WTC11 (cell line): ENCODE measurements at regions not wholly inside any gene's neighbourhood (a gene's known extent, or its start where the extent isn't known, plus 50 kb on each side); places are given as distances from the start of the nearest gene placed in this dataset.

ENCODE experiments used
- CREB1 ChIP-seq: sonication (generic); formaldehyde crosslinking; IDR thresholded peaks from 2 replicates; pipeline ENCODE4 v1.8.0; 2023; ENCODE audit warnings: mild to moderate bottlenecking, missing genetic modification reagents
- NR2C2 ChIP-seq: sonication (generic); formaldehyde crosslinking; IDR thresholded peaks from 2 replicates; pipeline ENCODE4 v1.8.0; 2022; ENCODE audit warnings: mild to moderate bottlenecking, missing genetic modification reagents
- ZNF121 ChIP-seq: sonication (generic); formaldehyde crosslinking; IDR thresholded peaks from 2 replicates; pipeline ENCODE4 v1.8.0; 2023; ENCODE audit warnings: missing genetic modification reagents
- ZNF396 ChIP-seq: fragments of 250-450 bp; sonication (Bioruptor Pico); IDR thresholded peaks from 2 replicates; pipeline ENCODE4 v1.8.0; 2021; ENCODE audit warnings: mild to moderate bottlenecking, moderate library complexity, borderline replicate concordance
- TF ChIP-seq, protein P1 (sequence below): fragments of 200-600 bp; IDR thresholded peaks from 2 replicates; pipeline ENCODE4 v1.8.0; 2022; ENCODE audit warnings: antibody characterized with exemption
- TF ChIP-seq, protein P2 (sequence below): sonication (generic); formaldehyde crosslinking; IDR thresholded peaks from 2 replicates; pipeline ENCODE4 v1.8.0; 2022; ENCODE audit warnings: mild to moderate bottlenecking, missing genetic modification reagents
- TF ChIP-seq, protein P3 (sequence below): sonication (generic); formaldehyde crosslinking; IDR thresholded peaks from 2 replicates; pipeline ENCODE4 v1.8.1; 2023; ENCODE audit warnings: mild to moderate bottlenecking, missing genetic modification reagents, borderline replicate concordance
- TF ChIP-seq, protein P4 (sequence below): sonication (generic); formaldehyde crosslinking; IDR thresholded peaks from 2 replicates; pipeline ENCODE4 v1.8.0; 2022; ENCODE audit warnings: mild to moderate bottlenecking, missing genetic modification reagents
- TF ChIP-seq, protein P5 (sequence below): fragments of 250-450 bp; sonication (Bioruptor Pico); conservative IDR thresholded peaks from 2 replicates; pipeline ENCODE4 v1.9.0; 2021; ENCODE audit warnings: mild to moderate bottlenecking
- TF ChIP-seq, protein P6 (sequence below): sonication (generic); formaldehyde crosslinking; IDR thresholded peaks from 2 replicates; pipeline ENCODE4 v1.8.1; 2023; ENCODE audit warnings: mild to moderate bottlenecking, moderate library complexity, missing genetic modification reagents

DNA sequence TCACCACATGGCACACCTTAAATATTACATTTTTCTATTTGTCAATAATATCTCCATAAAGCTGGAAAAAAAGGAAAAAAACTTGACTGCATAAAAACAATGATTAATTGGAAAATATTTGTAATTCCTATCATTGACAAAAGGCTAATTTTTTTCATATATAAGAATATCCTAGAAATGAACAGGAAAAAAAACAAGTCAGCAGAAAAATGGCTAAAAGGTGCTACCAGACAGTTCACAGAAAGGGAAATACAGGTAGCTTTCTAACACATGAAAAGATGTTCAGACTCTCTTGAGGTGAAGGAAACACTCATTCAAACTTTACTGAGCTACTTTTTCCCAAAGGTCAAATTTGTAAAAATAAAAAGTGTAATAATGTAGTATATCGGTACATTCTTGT is 104.1 kb upstream of the SCAF8 start:
- TF ChIP-seq, protein P1, sequence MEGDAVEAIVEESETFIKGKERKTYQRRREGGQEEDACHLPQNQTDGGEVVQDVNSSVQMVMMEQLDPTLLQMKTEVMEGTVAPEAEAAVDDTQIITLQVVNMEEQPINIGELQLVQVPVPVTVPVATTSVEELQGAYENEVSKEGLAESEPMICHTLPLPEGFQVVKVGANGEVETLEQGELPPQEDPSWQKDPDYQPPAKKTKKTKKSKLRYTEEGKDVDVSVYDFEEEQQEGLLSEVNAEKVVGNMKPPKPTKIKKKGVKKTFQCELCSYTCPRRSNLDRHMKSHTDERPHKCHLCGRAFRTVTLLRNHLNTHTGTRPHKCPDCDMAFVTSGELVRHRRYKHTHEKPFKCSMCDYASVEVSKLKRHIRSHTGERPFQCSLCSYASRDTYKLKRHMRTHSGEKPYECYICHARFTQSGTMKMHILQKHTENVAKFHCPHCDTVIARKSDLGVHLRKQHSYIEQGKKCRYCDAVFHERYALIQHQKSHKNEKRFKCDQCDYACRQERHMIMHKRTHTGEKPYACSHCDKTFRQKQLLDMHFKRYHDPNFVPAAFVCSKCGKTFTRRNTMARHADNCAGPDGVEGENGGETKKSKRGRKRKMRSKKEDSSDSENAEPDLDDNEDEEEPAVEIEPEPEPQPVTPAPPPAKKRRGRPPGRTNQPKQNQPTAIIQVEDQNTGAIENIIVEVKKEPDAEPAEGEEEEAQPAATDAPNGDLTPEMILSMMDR: no peak
- TF ChIP-seq ZNF121 (CRISPR knock-in tag) (no peak), CREB1 (CRISPR knock-in tag) (no peak), NR2C2 (CRISPR knock-in tag) (no peak), ZNF396 (CRISPR knock-in tag) (no peak)
- TF ChIP-seq, protein P2, sequence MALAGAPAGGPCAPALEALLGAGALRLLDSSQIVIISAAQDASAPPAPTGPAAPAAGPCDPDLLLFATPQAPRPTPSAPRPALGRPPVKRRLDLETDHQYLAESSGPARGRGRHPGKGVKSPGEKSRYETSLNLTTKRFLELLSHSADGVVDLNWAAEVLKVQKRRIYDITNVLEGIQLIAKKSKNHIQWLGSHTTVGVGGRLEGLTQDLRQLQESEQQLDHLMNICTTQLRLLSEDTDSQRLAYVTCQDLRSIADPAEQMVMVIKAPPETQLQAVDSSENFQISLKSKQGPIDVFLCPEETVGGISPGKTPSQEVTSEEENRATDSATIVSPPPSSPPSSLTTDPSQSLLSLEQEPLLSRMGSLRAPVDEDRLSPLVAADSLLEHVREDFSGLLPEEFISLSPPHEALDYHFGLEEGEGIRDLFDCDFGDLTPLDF (CRISPR knock-in tag): no peak
- TF ChIP-seq, protein P3, sequence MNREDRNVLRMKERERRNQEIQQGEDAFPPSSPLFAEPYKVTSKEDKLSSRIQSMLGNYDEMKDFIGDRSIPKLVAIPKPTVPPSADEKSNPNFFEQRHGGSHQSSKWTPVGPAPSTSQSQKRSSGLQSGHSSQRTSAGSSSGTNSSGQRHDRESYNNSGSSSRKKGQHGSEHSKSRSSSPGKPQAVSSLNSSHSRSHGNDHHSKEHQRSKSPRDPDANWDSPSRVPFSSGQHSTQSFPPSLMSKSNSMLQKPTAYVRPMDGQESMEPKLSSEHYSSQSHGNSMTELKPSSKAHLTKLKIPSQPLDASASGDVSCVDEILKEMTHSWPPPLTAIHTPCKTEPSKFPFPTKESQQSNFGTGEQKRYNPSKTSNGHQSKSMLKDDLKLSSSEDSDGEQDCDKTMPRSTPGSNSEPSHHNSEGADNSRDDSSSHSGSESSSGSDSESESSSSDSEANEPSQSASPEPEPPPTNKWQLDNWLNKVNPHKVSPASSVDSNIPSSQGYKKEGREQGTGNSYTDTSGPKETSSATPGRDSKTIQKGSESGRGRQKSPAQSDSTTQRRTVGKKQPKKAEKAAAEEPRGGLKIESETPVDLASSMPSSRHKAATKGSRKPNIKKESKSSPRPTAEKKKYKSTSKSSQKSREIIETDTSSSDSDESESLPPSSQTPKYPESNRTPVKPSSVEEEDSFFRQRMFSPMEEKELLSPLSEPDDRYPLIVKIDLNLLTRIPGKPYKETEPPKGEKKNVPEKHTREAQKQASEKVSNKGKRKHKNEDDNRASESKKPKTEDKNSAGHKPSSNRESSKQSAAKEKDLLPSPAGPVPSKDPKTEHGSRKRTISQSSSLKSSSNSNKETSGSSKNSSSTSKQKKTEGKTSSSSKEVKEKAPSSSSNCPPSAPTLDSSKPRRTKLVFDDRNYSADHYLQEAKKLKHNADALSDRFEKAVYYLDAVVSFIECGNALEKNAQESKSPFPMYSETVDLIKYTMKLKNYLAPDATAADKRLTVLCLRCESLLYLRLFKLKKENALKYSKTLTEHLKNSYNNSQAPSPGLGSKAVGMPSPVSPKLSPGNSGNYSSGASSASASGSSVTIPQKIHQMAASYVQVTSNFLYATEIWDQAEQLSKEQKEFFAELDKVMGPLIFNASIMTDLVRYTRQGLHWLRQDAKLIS (CRISPR knock-in tag): no peak
- TF ChIP-seq, protein P4, sequence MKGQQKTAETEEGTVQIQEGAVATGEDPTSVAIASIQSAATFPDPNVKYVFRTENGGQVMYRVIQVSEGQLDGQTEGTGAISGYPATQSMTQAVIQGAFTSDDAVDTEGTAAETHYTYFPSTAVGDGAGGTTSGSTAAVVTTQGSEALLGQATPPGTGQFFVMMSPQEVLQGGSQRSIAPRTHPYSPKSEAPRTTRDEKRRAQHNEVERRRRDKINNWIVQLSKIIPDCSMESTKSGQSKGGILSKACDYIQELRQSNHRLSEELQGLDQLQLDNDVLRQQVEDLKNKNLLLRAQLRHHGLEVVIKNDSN (CRISPR knock-in tag): no peak
- TF ChIP-seq, protein P5, sequence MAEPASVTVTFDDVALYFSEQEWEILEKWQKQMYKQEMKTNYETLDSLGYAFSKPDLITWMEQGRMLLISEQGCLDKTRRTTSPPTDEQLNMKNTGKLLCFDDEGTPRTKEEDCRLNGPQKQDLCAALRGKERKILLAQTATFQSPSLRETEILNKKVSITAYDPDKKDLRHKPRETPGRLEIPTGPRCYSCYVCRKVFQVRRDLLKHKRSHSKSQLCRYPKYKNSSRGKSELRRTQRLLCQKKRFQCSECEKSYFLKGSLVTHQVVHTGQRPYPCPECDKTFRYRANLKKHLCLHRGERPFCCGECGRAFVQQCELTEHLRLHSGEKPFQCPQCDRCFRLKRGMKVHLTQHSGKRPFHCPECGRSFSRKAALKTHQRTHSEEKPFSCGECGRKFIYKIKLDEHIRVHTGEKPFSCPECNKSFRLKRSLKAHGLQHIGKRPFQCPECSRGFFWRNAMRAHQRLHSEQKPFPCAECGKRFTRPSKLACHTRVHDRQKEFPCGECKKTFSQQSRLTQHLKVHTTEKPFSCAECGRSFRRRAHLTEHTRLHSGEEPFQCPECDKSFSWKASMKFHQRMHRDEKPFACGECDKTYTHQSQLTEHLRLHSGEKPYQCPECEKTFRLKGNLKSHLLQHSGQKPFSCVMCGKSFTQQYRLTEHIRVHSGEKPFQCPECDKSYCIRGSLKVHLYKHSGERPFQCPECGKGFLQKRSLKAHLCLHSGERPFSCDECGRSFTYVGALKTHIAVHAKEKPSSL (CRISPR knock-in tag): no peak
- TF ChIP-seq, protein P6, sequence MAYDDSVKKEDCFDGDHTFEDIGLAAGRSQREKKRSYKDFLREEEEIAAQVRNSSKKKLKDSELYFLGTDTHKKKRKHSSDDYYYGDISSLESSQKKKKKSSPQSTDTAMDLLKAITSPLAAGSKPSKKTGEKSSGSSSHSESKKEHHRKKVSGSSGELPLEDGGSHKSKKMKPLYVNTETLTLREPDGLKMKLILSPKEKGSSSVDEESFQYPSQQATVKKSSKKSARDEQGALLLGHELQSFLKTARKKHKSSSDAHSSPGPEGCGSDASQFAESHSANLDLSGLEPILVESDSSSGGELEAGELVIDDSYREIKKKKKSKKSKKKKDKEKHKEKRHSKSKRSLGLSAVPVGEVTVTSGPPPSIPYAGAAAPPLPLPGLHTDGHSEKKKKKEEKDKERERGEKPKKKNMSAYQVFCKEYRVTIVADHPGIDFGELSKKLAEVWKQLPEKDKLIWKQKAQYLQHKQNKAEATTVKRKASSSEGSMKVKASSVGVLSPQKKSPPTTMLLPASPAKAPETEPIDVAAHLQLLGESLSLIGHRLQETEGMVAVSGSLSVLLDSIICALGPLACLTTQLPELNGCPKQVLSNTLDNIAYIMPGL (CRISPR knock-in tag): no peak
